GM18507 (cell line): ENCODE measurements at regions not wholly inside any gene's neighbourhood (a gene's known extent, or its start where the extent isn't known, plus 50 kb on each side); places are given as distances from the start of the nearest gene placed in this dataset.
"Not testable (repeated sequence)": the region's sequence is repeated elsewhere in the genome, so short reads cannot be mapped to it uniquely, and the experiment has no call there.

Source experiments
- DNase-seq: peaks from one replicate; pipeline ENCODE4 v3.0.0; 2011; ENCODE audit warnings: low read depth; ENCODE audit not compliant: insufficient read length; ENCODE audit errors: extremely low spot score
- FAIRE-seq: peaks from 2 replicates; lab custom pipeline; 2011; peaks lifted over from hg19 to GRCh38; lab: Jason Lieb, UNC

GRCh38 chr20:53762423-53762798, 168.8 kb upstream of the ZNF217 start:
- FAIRE-seq, DNase-seq: not testable (repeated sequence)

- DNase-seq (no peak), FAIRE-seq (no peak)
These were observed 166.4 kb upstream of the ZNF217 start for GRCh38 chr20:53760025-53760441.

- FAIRE-seq = no peak
- no peak for DNase-seq
These were observed 163.9 kb upstream of the ZNF217 start for GRCh38 chr20:53757472-53757913.

GRCh38 chr20:53755733-53756531, 162.3 kb upstream of the ZNF217 start:
- FAIRE-seq = no peak

GRCh38 chr20:53753880-53754459, 160.3 kb upstream of the ZNF217 start:
- no peak for DNase-seq

More at GRCh38 chr20:53755733-53756531, 162.3 kb upstream of the ZNF217 start:
- DNase-seq = no peak

GRCh38 chr20:53752971-53753879, 159.6 kb upstream of the ZNF217 start:
- DNase-seq (no peak), FAIRE-seq (no peak)

More at GRCh38 chr20:53753880-53754459, 160.3 kb upstream of the ZNF217 start:
- FAIRE-seq = no peak

- no peak for FAIRE-seq
These were observed 158.9 kb upstream of the ZNF217 start for GRCh38 chr20:53752583-53752970.

GRCh38 chr20:53751620-53752318, 158.1 kb upstream of the ZNF217 start:
- DNase-seq = no peak
- FAIRE-seq = no peak

More at GRCh38 chr20:53752583-53752970, 158.9 kb upstream of the ZNF217 start:
- DNase-seq = no peak

- FAIRE-seq (peak; percentile 96), DNase-seq (no peak)
These were observed 157.4 kb upstream of the ZNF217 start for GRCh38 chr20:53750827-53751619.

GRCh38 chr20:53749499-53749898, 155.9 kb upstream of the ZNF217 start:
- DNase-seq (no peak), FAIRE-seq (no peak)

GRCh38 chr20:53748821-53749421, 155.3 kb upstream of the ZNF217 start:
- DNase-seq (no peak), FAIRE-seq (peak; percentile 67)

GRCh38 chr20:53748176-53748575, 154.5 kb upstream of the ZNF217 start:
- no peak for FAIRE-seq
- no peak for DNase-seq

GRCh38 chr20:53743607-53744260, 150.1 kb upstream of the ZNF217 start:
- no peak for DNase-seq
- FAIRE-seq = no peak

GRCh38 chr20:53742685-53743081, 149.0 kb upstream of the ZNF217 start:
- DNase-seq = no peak
- no peak for FAIRE-seq

GRCh38 chr20:53741726-53742028, 148.0 kb upstream of the ZNF217 start:
- FAIRE-seq (no peak), DNase-seq (no peak)

- FAIRE-seq (peak; percentile 90), DNase-seq (no peak)
These were observed 146.5 kb upstream of the ZNF217 start for GRCh38 chr20:53739799-53740785.
